Neural progenitor cell (in vitro differentiated cells): ENCODE measurements at regions not wholly inside any gene's neighbourhood (a gene's known extent, or its start where the extent isn't known, plus 50 kb on each side); places are given as distances from the start of the nearest gene placed in this dataset.

ENCODE experiments used
- DNase-seq: peaks from one replicate; pipeline ENCODE4 v3.0.0-alpha.2; 2016; ENCODE audit warnings: low spot score
- H2AFZ ChIP-seq: fragments of 200-600 bp; sonication (generic); replicated peaks from 2 replicates; pipeline ENCODE4 v1.6.1; 2016; ENCODE audit warnings: antibody characterized with exemption
- H3F3A ChIP-seq: fragments of 200-600 bp; sonication (generic); 2 replicates; pipeline ENCODE4 v1.6.1; 2016; ENCODE audit warnings: antibody characterized with exemption, low read depth
- H3K27ac ChIP-seq: fragments of 200-600 bp; sonication (generic); 2 replicates; pipeline ENCODE4 v1.5.1; 2016; ENCODE audit warnings: mild to moderate bottlenecking
- H3K27me3 ChIP-seq: fragments of 200-600 bp; sonication (generic); 2 replicates; pipeline ENCODE4 v1.6.1; 2016; ENCODE audit warnings: mild to moderate bottlenecking, moderate library complexity
- H3K36me3 ChIP-seq: fragments of 200-600 bp; sonication (generic); 2 replicates; pipeline ENCODE4 v1.5.1; 2016
- H3K4me1 ChIP-seq: fragments of 200-600 bp; sonication (generic); 2 replicates; pipeline ENCODE4 v1.6.1; 2016; ENCODE audit warnings: mixed run types
- H3K4me2 ChIP-seq: fragments of 200-600 bp; sonication (generic); 2 replicates; pipeline ENCODE4 v1.6.1; 2016
- H3K4me3 ChIP-seq: fragments of 200-600 bp; sonication (generic); 2 replicates; pipeline ENCODE4 v1.5.1; 2016
- H3K79me2 ChIP-seq: fragments of 200-600 bp; sonication (generic); 2 replicates; pipeline ENCODE4 v1.6.1; 2016; ENCODE audit warnings: low read depth
- H3K9ac ChIP-seq: fragments of 200-600 bp; sonication (generic); 2 replicates; pipeline ENCODE4 v1.6.1; 2016
- H3K9me3 ChIP-seq: fragments of 200-600 bp; sonication (generic); 2 replicates; pipeline ENCODE4 v1.5.1; 2016; ENCODE audit warnings: low read depth
- H4K20me1 ChIP-seq: fragments of 200-600 bp; sonication (generic); 2 replicates; pipeline ENCODE4 v1.6.1; 2016; ENCODE audit warnings: low read depth
- H3K27ac Mint-ChIP-seq: 3 replicates; pipeline ENCODE4 v1.8.0; 2021; ENCODE audit warnings: mixed read lengths
- H3K27me3 Mint-ChIP-seq: 2 replicates; pipeline ENCODE4 v1.8.0; 2022; ENCODE audit warnings: low read depth, mild to moderate bottlenecking, inconsistent platforms, moderate library complexity, mixed read lengths; ENCODE audit not compliant: insufficient read depth
- H3K36me3 Mint-ChIP-seq: 3 replicates; pipeline ENCODE4 v1.8.0; 2021; ENCODE audit warnings: mixed read lengths
- H3K4me1 Mint-ChIP-seq: 3 replicates; pipeline ENCODE4 v1.8.0; 2021; ENCODE audit warnings: mixed read lengths
- H3K4me3 Mint-ChIP-seq: 3 replicates; pipeline ENCODE4 v1.8.0; 2021; ENCODE audit warnings: mild to moderate bottlenecking, moderate library complexity, mixed read lengths
- H3K9me3 Mint-ChIP-seq: 3 replicates; pipeline ENCODE4 v1.8.0; 2020; ENCODE audit warnings: mixed read lengths
- EZH2 ChIP-seq: fragments of 200-600 bp; sonication (generic); IDR thresholded peaks from 2 replicates; pipeline ENCODE4 v1.6.1; 2017; ENCODE audit warnings: antibody characterized with exemption, mild to moderate bottlenecking, moderate library complexity
- EZH2phosphoT487 ChIP-seq: fragments of 200-600 bp; sonication (generic); IDR thresholded peaks from 2 replicates; pipeline ENCODE4 v1.6.1; 2017; ENCODE audit warnings: antibody characterized with exemption
- TF ChIP-seq, protein P1 (sequence below): fragments of 200-600 bp; sonication (generic); IDR thresholded peaks from 2 replicates; pipeline ENCODE4 v1.5.1; 2017; ENCODE audit warnings: antibody characterized with exemption, mild to moderate bottlenecking

DNA sequence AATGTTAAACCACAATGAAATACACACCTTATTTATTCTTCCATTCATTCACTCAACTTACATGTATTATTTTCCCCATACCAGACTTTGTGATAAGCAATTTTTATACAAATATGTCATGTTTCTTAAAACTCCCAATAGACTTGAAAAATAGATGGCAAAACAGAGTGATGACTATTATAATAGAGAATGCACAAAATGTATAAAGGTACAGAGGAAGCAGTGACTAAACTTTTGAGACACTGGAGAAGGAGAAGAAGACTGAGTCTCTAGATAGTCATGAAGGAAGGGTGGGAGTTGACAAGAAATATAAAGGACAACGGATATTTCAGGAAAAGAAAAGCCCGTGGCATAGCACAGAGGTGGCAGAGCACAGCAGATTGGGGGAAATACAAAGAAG is 198.1 kb upstream of the SLC39A10 start:
- no peak overlapping the region for H3K9ac ChIP-seq
- TF ChIP-seq EZH2, result no peak
- TF ChIP-seq, protein P1, sequence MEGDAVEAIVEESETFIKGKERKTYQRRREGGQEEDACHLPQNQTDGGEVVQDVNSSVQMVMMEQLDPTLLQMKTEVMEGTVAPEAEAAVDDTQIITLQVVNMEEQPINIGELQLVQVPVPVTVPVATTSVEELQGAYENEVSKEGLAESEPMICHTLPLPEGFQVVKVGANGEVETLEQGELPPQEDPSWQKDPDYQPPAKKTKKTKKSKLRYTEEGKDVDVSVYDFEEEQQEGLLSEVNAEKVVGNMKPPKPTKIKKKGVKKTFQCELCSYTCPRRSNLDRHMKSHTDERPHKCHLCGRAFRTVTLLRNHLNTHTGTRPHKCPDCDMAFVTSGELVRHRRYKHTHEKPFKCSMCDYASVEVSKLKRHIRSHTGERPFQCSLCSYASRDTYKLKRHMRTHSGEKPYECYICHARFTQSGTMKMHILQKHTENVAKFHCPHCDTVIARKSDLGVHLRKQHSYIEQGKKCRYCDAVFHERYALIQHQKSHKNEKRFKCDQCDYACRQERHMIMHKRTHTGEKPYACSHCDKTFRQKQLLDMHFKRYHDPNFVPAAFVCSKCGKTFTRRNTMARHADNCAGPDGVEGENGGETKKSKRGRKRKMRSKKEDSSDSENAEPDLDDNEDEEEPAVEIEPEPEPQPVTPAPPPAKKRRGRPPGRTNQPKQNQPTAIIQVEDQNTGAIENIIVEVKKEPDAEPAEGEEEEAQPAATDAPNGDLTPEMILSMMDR, result no peak
- H3K27me3 Mint-ChIP-seq, result no peaks in the 10 kb centered on the region
- DNase-seq, result no peak
- no peaks in the 10 kb centered on the region for H3K36me3 Mint-ChIP-seq
- H3K27ac Mint-ChIP-seq, result no peak overlapping the region
- no peaks in the 10 kb centered on the region for H3K4me1 ChIP-seq
- no peaks in the 10 kb centered on the region for H3K27me3 ChIP-seq
- no peaks in the 10 kb centered on the region for H3F3A ChIP-seq
- H3K79me2 ChIP-seq, result no peaks in the 10 kb centered on the region
- no peak overlapping the region for H2AFZ ChIP-seq
- no peak overlapping the region for H3K4me3 Mint-ChIP-seq
- no peak overlapping the region for H3K4me3 ChIP-seq
- no peaks in the 10 kb centered on the region for H3K9me3 ChIP-seq
- no peaks in the 10 kb centered on the region for H3K4me1 Mint-ChIP-seq
- no peaks in the 10 kb centered on the region for H3K9me3 Mint-ChIP-seq
- no peak overlapping the region for H3K4me2 ChIP-seq
- no peaks in the 10 kb centered on the region for H4K20me1 ChIP-seq
- H3K36me3 ChIP-seq, result no peaks in the 10 kb centered on the region
- H3K27ac ChIP-seq, result no peak overlapping the region

DNA sequence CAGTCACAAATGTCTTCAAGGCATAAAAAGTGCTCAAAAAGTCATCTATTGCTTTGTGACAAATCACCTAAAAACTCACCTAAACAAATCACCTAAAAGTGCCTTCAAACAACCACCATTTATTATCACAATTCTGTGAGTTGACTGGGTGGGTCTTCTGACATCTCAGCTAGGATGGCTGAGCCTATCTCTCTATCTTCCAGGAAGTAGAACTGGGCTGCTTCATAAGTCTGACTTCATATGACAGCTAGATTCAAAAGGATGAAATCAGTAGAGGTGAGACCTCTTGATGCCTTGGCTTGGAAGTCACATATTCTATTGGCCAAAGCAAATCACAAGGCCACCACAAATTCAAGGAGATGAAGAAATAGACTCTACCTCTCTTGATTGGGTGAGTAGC is 199.2 kb upstream of the SLC39A10 start:
- TF ChIP-seq EZH2 (no peak), EZH2phosphoT487 (no peak)
- TF ChIP-seq, protein P1, result no peak
- Histone ChIP-seq H3K4me3 (no peak overlapping the region), H3K27me3 (no peaks in the 10 kb centered on the region), H4K20me1 (no peaks in the 10 kb centered on the region), H3K27ac (no peak overlapping the region), H3K9ac (no peak overlapping the region), H2AFZ (no peak overlapping the region), H3F3A (no peaks in the 10 kb centered on the region), H3K79me2 (no peaks in the 10 kb centered on the region), H3K9me3 (no peaks in the 10 kb centered on the region), H3K36me3 (no peaks in the 10 kb centered on the region), H3K4me2 (no peak overlapping the region), H3K4me1 (no peaks in the 10 kb centered on the region)
- Mint-ChIP-seq H3K4me1 (no peaks in the 10 kb centered on the region), H3K27ac (no peak overlapping the region), H3K36me3 (no peaks in the 10 kb centered on the region), H3K27me3 (no peaks in the 10 kb centered on the region), H3K4me3 (no peak overlapping the region), H3K9me3 (no peaks in the 10 kb centered on the region)
- DNase-seq, result no peak

DNA sequence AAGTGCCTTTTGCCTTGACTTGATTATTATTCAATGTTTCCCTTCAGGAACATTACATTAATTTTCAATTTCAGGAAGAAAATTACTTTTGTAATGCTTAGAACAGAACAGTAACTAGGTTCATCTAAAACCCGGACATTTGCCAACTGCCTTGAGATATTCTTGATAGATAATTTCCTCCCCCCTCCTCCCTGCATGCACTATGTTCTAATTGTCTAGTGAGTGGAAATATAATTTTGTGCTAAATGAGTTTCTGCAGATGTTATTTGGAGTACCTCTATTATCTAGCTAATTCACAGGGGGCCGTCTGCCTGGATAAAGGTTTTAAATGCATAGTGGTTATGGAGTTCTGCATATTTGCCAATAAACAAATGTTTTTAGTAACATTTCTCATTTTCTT is 200.3 kb upstream of the SLC39A10 start:
- H3K4me1 Mint-ChIP-seq, result no peaks in the 10 kb centered on the region
- Histone ChIP-seq H3K27me3 (no peaks in the 10 kb centered on the region), H3K9ac (no peak overlapping the region), H3F3A (no peaks in the 10 kb centered on the region), H3K4me2 (no peak overlapping the region), H3K9me3 (no peaks in the 10 kb centered on the region), H3K4me3 (no peak overlapping the region), H3K79me2 (no peaks in the 10 kb centered on the region), H3K4me1 (no peaks in the 10 kb centered on the region), H2AFZ (no peak overlapping the region), H3K27ac (no peak overlapping the region), H3K36me3 (no peaks in the 10 kb centered on the region), H4K20me1 (no peaks in the 10 kb centered on the region)
- TF ChIP-seq EZH2, result no peak
- TF ChIP-seq EZH2phosphoT487, result no peak
- TF ChIP-seq, protein P1, result no peak
- H3K36me3 Mint-ChIP-seq, result no peaks in the 10 kb centered on the region
- no peaks in the 10 kb centered on the region for H3K27me3 Mint-ChIP-seq
- no peak overlapping the region for H3K4me3 Mint-ChIP-seq
- H3K9me3 Mint-ChIP-seq, result no peaks in the 10 kb centered on the region
- H3K27ac Mint-ChIP-seq, result no peak overlapping the region
- DNase-seq, result no peak

- no peak overlapping the region for H3K4me3 Mint-ChIP-seq
- H3K36me3 Mint-ChIP-seq, result no peaks in the 10 kb centered on the region
- H3K27me3 Mint-ChIP-seq, result no peaks in the 10 kb centered on the region
- H3K9me3 ChIP-seq, result no peaks in the 10 kb centered on the region
- no peak for TF ChIP-seq EZH2
- no peak for TF ChIP-seq EZH2phosphoT487
- TF ChIP-seq, protein P1, result no peak
- H2AFZ ChIP-seq, result no peak overlapping the region
- H3K9me3 Mint-ChIP-seq, result no peaks in the 10 kb centered on the region
- no peaks in the 10 kb centered on the region for H4K20me1 ChIP-seq
- no peak overlapping the region for H3K27ac Mint-ChIP-seq
- H3K4me3 ChIP-seq, result no peak overlapping the region
- H3K4me1 ChIP-seq, result no peaks in the 10 kb centered on the region
- no peaks in the 10 kb centered on the region for H3K79me2 ChIP-seq
- no peak for DNase-seq
- no peak overlapping the region for H3K4me2 ChIP-seq
- H3F3A ChIP-seq, result no peaks in the 10 kb centered on the region
- no peaks in the 10 kb centered on the region for H3K4me1 Mint-ChIP-seq
- no peaks in the 10 kb centered on the region for H3K27me3 ChIP-seq
- no peaks in the 10 kb centered on the region for H3K36me3 ChIP-seq
- H3K27ac ChIP-seq, result no peak overlapping the region
- H3K9ac ChIP-seq, result no peak overlapping the region
Measured at GRCh38 chr2:195451160-195451559, 205.9 kb upstream of the SLC39A10 start.
